OCI-LY1 (cell line): ENCODE measurements at regions not wholly inside any gene's neighbourhood (a gene's known extent, or its start where the extent isn't known, plus 50 kb on each side); places are given as distances from the start of the nearest gene placed in this dataset.

Experiments
- H2AFZ ChIP-seq: fragments of 200-600 bp; sonication (generic), shearing (Covaris generic); 2 replicates; pipeline ENCODE4 v1.6.0; 2014; ENCODE audit warnings: antibody characterized with exemption, mild to moderate bottlenecking, low read length
- H3F3A ChIP-seq: fragments of 200-600 bp; sonication (generic), shearing (Covaris generic); 2 replicates; pipeline ENCODE4 v1.6.0; 2014; ENCODE audit warnings: mild to moderate bottlenecking, antibody characterized with exemption, low read length, moderate library complexity; ENCODE audit not compliant: insufficient read depth
- H3K27ac ChIP-seq: fragments of 200-600 bp; sonication (generic); 2 replicates; pipeline ENCODE4 v1.5.1; 2014; ENCODE audit warnings: low read length, mixed run types, mild to moderate bottlenecking, low read depth; ENCODE audit not compliant: poor library complexity, severe bottlenecking
- H3K27me3 ChIP-seq: fragments of 200-600 bp; sonication (generic); 2 replicates; pipeline ENCODE4 v1.6.0; 2014; ENCODE audit warnings: antibody characterized with exemption, mild to moderate bottlenecking, low read length, moderate library complexity; ENCODE audit not compliant: insufficient read depth
- H3K36me3 ChIP-seq: fragments of 200-600 bp; sonication (generic); 2 replicates; pipeline ENCODE4 v1.6.1; 2014; ENCODE audit warnings: mild to moderate bottlenecking, antibody characterized with exemption, low read length, moderate library complexity, mixed read lengths; ENCODE audit not compliant: insufficient read depth
- H3K4me1 ChIP-seq: fragments of 200-600 bp; sonication (generic); 2 replicates; pipeline ENCODE4 v1.5.1; 2014; ENCODE audit warnings: mild to moderate bottlenecking, low read length, moderate library complexity; ENCODE audit not compliant: insufficient read depth, severe bottlenecking
- H3K4me2 ChIP-seq: fragments of 200-600 bp; sonication (generic), shearing (Covaris generic); 2 replicates; pipeline ENCODE4 v1.6.1; 2014; ENCODE audit warnings: low read length
- H3K4me3 ChIP-seq: fragments of 200-600 bp; sonication (generic); 2 replicates; pipeline ENCODE4 v1.5.1; 2014; ENCODE audit warnings: low read length, low read depth, mild to moderate bottlenecking, mixed read lengths; ENCODE audit not compliant: poor library complexity, severe bottlenecking
- H3K79me2 ChIP-seq: fragments of 200-600 bp; shearing (Covaris generic); 2 replicates; pipeline ENCODE4 v1.6.1; 2016; ENCODE audit warnings: mixed run types, low read length, mixed read lengths; ENCODE audit not compliant: insufficient read depth
- H3K9ac ChIP-seq: fragments of 200-600 bp; sonication (generic), shearing (Covaris generic); 2 replicates; pipeline ENCODE4 v1.6.1; 2014; ENCODE audit warnings: mild to moderate bottlenecking, low read length, mixed read lengths
- H3K9me2 ChIP-seq: fragments of 200-600 bp; sonication (generic), shearing (Covaris generic); 2 replicates; pipeline ENCODE4 v1.6.1; 2014; ENCODE audit warnings: low read depth, mild to moderate bottlenecking, low read length, mixed read lengths
- H3K9me3 ChIP-seq: fragments of 200-600 bp; shearing (Covaris generic); 2 replicates; pipeline ENCODE4 v1.6.1; 2014; ENCODE audit warnings: low read length, mixed read lengths
- H4K20me1 ChIP-seq: fragments of 200-600 bp; sonication (generic), shearing (Covaris generic); 2 replicates; pipeline ENCODE4 v1.6.0; 2016; ENCODE audit warnings: mild to moderate bottlenecking, low read length; ENCODE audit not compliant: insufficient read depth
- CTCF ChIP-seq: fragments of 200-600 bp; sonication (generic), shearing (Covaris generic); IDR thresholded peaks from 2 replicates; pipeline ENCODE4 v1.5.1; 2017; ENCODE audit warnings: mild to moderate bottlenecking, antibody characterized with exemption, low read length, moderate library complexity, mixed read lengths
- EZH2 ChIP-seq: fragments of 200-600 bp; sonication (generic), shearing (Covaris generic); IDR thresholded peaks from 2 replicates; pipeline ENCODE4 v1.8.0; 2017; ENCODE audit warnings: borderline replicate concordance, mixed run types, mild to moderate bottlenecking, antibody characterized with exemption, low read length, moderate library complexity, mixed read lengths

- H3K27ac ChIP-seq = no peak overlapping the region
These were observed 160.0 kb upstream of the PDE5A start for GRCh38 chr4:119788349-119789266.

GRCh38 chr4:119785963-119786362, 157.4 kb upstream of the PDE5A start:
- no peaks in the 10 kb centered on the region for H3K27me3 ChIP-seq
- H4K20me1 ChIP-seq = no peaks in the 10 kb centered on the region
- no peak overlapping the region for H3K27ac ChIP-seq
- H3K4me2 ChIP-seq = no peak overlapping the region
- H3F3A ChIP-seq = no peaks in the 10 kb centered on the region
- no peaks in the 10 kb centered on the region for H3K9me3 ChIP-seq
- H3K79me2 ChIP-seq = no peaks in the 10 kb centered on the region
- no peaks in the 10 kb centered on the region; the same call in 1 of the 2 replicates for H3K36me3 ChIP-seq
- no peaks in the 10 kb centered on the region for H3K9me2 ChIP-seq
- TF ChIP-seq CTCF (peak; percentile 27; the same call in 1 of the 2 replicates), EZH2 (no peak)
- H3K9ac ChIP-seq = no peak overlapping the region
- no peak overlapping the region for H2AFZ ChIP-seq
- H3K4me3 ChIP-seq = no peak overlapping the region
- no peaks in the 10 kb centered on the region for H3K4me1 ChIP-seq

More at GRCh38 chr4:119788349-119789266, 160.0 kb upstream of the PDE5A start:
- Histone ChIP-seq H4K20me1 (no peaks in the 10 kb centered on the region), H3K4me2 (no peak overlapping the region), H3K79me2 (no peaks in the 10 kb centered on the region), H2AFZ (no peak overlapping the region), H3K9ac (no peak overlapping the region), H3K9me2 (no peaks in the 10 kb centered on the region), H3K27me3 (no peaks in the 10 kb centered on the region), H3K9me3 (no peaks in the 10 kb centered on the region), H3F3A (no peaks in the 10 kb centered on the region), H3K4me3 (no peak overlapping the region), H3K4me1 (no peaks in the 10 kb centered on the region), H3K36me3 (no peaks in the 10 kb centered on the region)
- TF ChIP-seq EZH2 (no peak), CTCF (no peak)

GRCh38 chr4:119783189-119783983, 154.8 kb upstream of the PDE5A start:
- Histone ChIP-seq H3F3A (no peaks in the 10 kb centered on the region), H3K9me3 (no peaks in the 10 kb centered on the region), H3K4me2 (no peak overlapping the region), H3K79me2 (no peaks in the 10 kb centered on the region), H3K4me3 (no peak overlapping the region), H3K27me3 (no peaks in the 10 kb centered on the region), H3K9ac (no peak overlapping the region), H4K20me1 (no peaks in the 10 kb centered on the region), H3K9me2 (no peaks in the 10 kb centered on the region), H3K4me1 (no peaks in the 10 kb centered on the region), H3K36me3 (no peaks in the 10 kb centered on the region; the same call in 1 of the 2 replicates), H3K27ac (no peak overlapping the region), H2AFZ (no peak overlapping the region)
- TF ChIP-seq EZH2 = no peak
- TF ChIP-seq CTCF = no peak
